Spleen (tissue), 11 donors: ENCODE measurements at regions not wholly inside any gene's neighbourhood (a gene's known extent, or its start where the extent isn't known, plus 50 kb on each side); places are given as distances from the start of the nearest gene placed in this dataset.

ENCODE experiments used
- DNase-seq: peaks from one replicate; pipeline ENCODE4 v3.0.0-alpha.2; 2020
- H3K27ac ChIP-seq, 8 donors: fragments of 200-600 bp; sonication (generic) in 7 of 8; 1 replicate in 4 of 8; 2 replicates in 4 of 8; pipeline versions ENCODE4 v1.5.0 to v1.8.0; 2016 to 2021; ENCODE audit warnings: inconsistent platforms in 4 of 8, mild to moderate bottlenecking in 4 of 8, moderate library complexity in 1 of 8
- H3K27me3 ChIP-seq, 7 donors: fragments of 200-600 bp; sonication (generic) in 6 of 7; replicated peaks in 1 of 7; 1 replicate in 4 of 7; 2 replicates in 3 of 7; pipeline versions ENCODE4 v1.5.0 to v1.8.0; 2016 to 2021; ENCODE audit warnings: inconsistent platforms in 3 of 7, mild to moderate bottlenecking in 1 of 7
- H3K36me3 ChIP-seq, 6 donors: fragments of 200-600 bp; sonication (generic) in 5 of 6; 1 replicate in 4 of 6; 2 replicates in 2 of 6; pipeline versions ENCODE4 v1.5.0 to v1.8.0; 2016 to 2021; ENCODE audit warnings: inconsistent platforms in 2 of 6
- H3K4me1 ChIP-seq, 6 donors: fragments of 200-600 bp; sonication (generic) in 5 of 6; 1 replicate in 3 of 6; 2 replicates in 3 of 6; pipeline versions ENCODE4 v1.5.0 to v1.8.0; 2016 to 2021; ENCODE audit warnings: inconsistent platforms in 3 of 6
- H3K4me3 ChIP-seq, 8 donors: fragments of 200-600 bp; sonication (generic) in 7 of 8; 1 replicate in 4 of 8; 2 replicates in 4 of 8; pipeline versions ENCODE4 v1.5.0 to v1.8.0; 2016 to 2021; ENCODE audit warnings: inconsistent platforms in 4 of 8, mild to moderate bottlenecking in 4 of 8, moderate library complexity in 2 of 8
- H3K9me3 ChIP-seq, 8 donors: fragments of 200-600 bp; sonication (generic) in 7 of 8; 1 replicate in 4 of 8; 2 replicates in 4 of 8; pipeline versions ENCODE4 v1.5.0 to v1.8.0; 2016 to 2021; ENCODE audit warnings: inconsistent platforms in 4 of 8
- POLR2A ChIP-seq, 3 donors: fragments of 450-650 bp; IDR thresholded peaks; one replicate each; pipeline ENCODE4 v1.5.1; 2017; ENCODE audit warnings: antibody characterized with exemption in 3 of 3, mild to moderate bottlenecking in 1 of 3
- POLR2AphosphoS5 ChIP-seq, 3 donors: sonication (generic); formaldehyde crosslinking; IDR thresholded peaks; one replicate each; pipeline ENCODE4 v1.5.1; 2017; ENCODE audit warnings: antibody characterized with exemption in 3 of 3
- WGBS, 5 donors: extraction: QIAGEN DNeasy Blood & Tissue Kit in 3 of 5; methylation state at CpG; one replicate each; pipeline versions ENCODE4 v1.1.5 to v1.1.7; 2013 to 2018; 5-methylcytosine and 5-hydroxymethylcytosine counted together
- intact Hi-C: fragments of 100-400 bp; cut with DNase I; formaldehyde crosslinking; loops from one replicate; pipeline ENCODE4 v1.15.0; 2023; ENCODE audit warnings: low total_unique reads
- TF ChIP-seq, protein P1 (sequence below), 11 experiments: fragments of 200-600 bp in 7 of 11; fragments of 450-650 bp in 4 of 11; sonication (generic) in 4 of 11; IDR thresholded peaks in 8 of 11; conservative IDR thresholded peaks in 3 of 11; 1 replicate in 7 of 11; 2 replicates in 4 of 11; pipeline versions ENCODE4 v1.4.0 to v1.8.0; 2016 to 2021; ENCODE audit warnings: antibody characterized with exemption in 11 of 11, inconsistent platforms in 4 of 11, mild to moderate bottlenecking in 1 of 11
- donor health status: healthy with polysubstance abuse.
- donor health status: DM: no; HTN: no; CAD: no; lungs with moderate emphysema.
- donor health status: DM: no; HTN: no; CAD: no.
- donor health status: Bipolar disorder and iron deficiency.
- donor health status: healthy.
- donor health status: DM: no; HTN: no; CAD: no.
- donor health status: DM: yes; HTN: yes; CAD: no.

DNA sequence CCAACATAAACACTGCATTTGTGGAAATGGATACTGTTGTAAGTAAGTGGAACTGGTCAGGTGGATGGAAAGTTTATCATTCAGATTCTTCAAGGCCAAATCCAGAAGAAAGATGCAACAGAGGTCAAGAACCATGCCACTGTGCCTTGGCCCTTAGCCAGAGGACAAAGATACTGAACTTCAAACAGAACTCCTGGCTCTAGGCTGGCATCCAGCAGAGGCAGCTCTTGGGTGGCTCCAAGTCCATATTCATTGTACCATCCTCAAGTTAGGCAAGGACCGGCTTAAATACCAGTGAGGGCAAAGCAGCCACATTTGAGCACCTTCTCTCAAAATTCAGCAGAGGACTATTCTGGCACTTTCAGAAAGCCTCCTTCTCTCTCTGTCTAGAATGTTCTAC lies 53.2 kb downstream of the DNAAF9 start:
- Histone ChIP-seq H3K4me3 (no peak overlapping the region), H3K9me3 (no peaks in the 10 kb centered on the region), H3K27ac (no peak overlapping the region), H3K36me3 (peaks cover 0 to 43% (median 2%) of the 10 kb centered on the region in 6 donors), H3K4me1 (no peaks in the 10 kb centered on the region), H3K27me3 (no peaks in the 10 kb centered on the region)
- DNase-seq = no peak
- TF ChIP-seq POLR2AphosphoS5 (IDR thresholded peaks at IDR 0.05) = no peak
- TF ChIP-seq, protein P1, sequence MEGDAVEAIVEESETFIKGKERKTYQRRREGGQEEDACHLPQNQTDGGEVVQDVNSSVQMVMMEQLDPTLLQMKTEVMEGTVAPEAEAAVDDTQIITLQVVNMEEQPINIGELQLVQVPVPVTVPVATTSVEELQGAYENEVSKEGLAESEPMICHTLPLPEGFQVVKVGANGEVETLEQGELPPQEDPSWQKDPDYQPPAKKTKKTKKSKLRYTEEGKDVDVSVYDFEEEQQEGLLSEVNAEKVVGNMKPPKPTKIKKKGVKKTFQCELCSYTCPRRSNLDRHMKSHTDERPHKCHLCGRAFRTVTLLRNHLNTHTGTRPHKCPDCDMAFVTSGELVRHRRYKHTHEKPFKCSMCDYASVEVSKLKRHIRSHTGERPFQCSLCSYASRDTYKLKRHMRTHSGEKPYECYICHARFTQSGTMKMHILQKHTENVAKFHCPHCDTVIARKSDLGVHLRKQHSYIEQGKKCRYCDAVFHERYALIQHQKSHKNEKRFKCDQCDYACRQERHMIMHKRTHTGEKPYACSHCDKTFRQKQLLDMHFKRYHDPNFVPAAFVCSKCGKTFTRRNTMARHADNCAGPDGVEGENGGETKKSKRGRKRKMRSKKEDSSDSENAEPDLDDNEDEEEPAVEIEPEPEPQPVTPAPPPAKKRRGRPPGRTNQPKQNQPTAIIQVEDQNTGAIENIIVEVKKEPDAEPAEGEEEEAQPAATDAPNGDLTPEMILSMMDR (IDR thresholded peaks at IDR 0.05 in 8 of 11, conservative IDR thresholded peaks at IDR 0.05 in 3 of 11) = no peak
- WGBS, 5 donors = 96 to 100% (median 98%) methylated on average over 1 of the region's 1 CpG
- intact Hi-C loops = no loop called here

GRCh38 chr20:3353646-3354045 lies 53.8 kb downstream of the DNAAF9 start:
- Histone ChIP-seq H3K27ac (no peak overlapping the region), H3K27me3 (no peaks in the 10 kb centered on the region), H3K4me3 (no peak overlapping the region), H3K36me3 (peaks cover 0 to 39% (median 0%) of the 10 kb centered on the region in 6 donors), H3K9me3 (no peaks in the 10 kb centered on the region), H3K4me1 (no peaks in the 10 kb centered on the region)
- no peak for TF ChIP-seq POLR2AphosphoS5 (IDR thresholded peaks at IDR 0.05)
- TF ChIP-seq POLR2A (IDR thresholded peaks at IDR 0.05) = no peak
- TF ChIP-seq, protein P1 (IDR thresholded peaks at IDR 0.05 in 8 of 11, conservative IDR thresholded peaks at IDR 0.05 in 3 of 11) = no peak
- DNase-seq = no peak
- intact Hi-C loops = no loop called here
- 82 to 99% (median 92%) methylated on average over 2 of the region's 2 CpGs for WGBS, 5 donors

- Histone ChIP-seq H3K4me3 (no peak overlapping the region), H3K9me3 (no peaks in the 10 kb centered on the region), H3K27me3 (no peaks in the 10 kb centered on the region), H3K36me3 (peaks cover 0 to 39% (median 8%) of the 10 kb centered on the region in 6 donors), H3K4me1 (no peaks in the 10 kb centered on the region), H3K27ac (no peak overlapping the region)
- DNase-seq = no peak
- WGBS, 5 donors = 87 to 98% (median 92%) methylated on average over 6 of the region's 6 CpGs
- TF ChIP-seq POLR2A (IDR thresholded peaks at IDR 0.05) (no peak), POLR2AphosphoS5 (IDR thresholded peaks at IDR 0.05) (no peak)
- TF ChIP-seq, protein P1 (IDR thresholded peaks at IDR 0.05 in 8 of 11, conservative IDR thresholded peaks at IDR 0.05 in 3 of 11) = no peak
- intact Hi-C loops = no loop called here
Measured at GRCh38 chr20:3352202-3352601, 55.3 kb downstream of the DNAAF9 start.

GRCh38 chr20:3350422-3350821 lies 57.0 kb downstream of the DNAAF9 start:
- Histone ChIP-seq H3K27me3 (no peaks in the 10 kb centered on the region), H3K4me1 (no peaks in the 10 kb centered on the region), H3K9me3 (no peaks in the 10 kb centered on the region), H3K36me3 (peaks cover 0 to 52% (median 13%) of the 10 kb centered on the region in 6 donors), H3K4me3 (no peak overlapping the region), H3K27ac (no peak overlapping the region)
- no peak for DNase-seq
- intact Hi-C loops = no loop called here
- TF ChIP-seq POLR2AphosphoS5 (IDR thresholded peaks at IDR 0.05) (no peak), POLR2A (IDR thresholded peaks at IDR 0.05) (no peak)
- TF ChIP-seq, protein P1 (IDR thresholded peaks at IDR 0.05 in 8 of 11, conservative IDR thresholded peaks at IDR 0.05 in 3 of 11) = no peak
- WGBS, 5 donors = 55 to 68% (median 58%) methylated on average over 1 of the region's 1 CpG
